Progenitor cell of endocrine pancreas (in vitro differentiated cells): ENCODE measurements at regions not wholly inside any gene's neighbourhood (a gene's known extent, or its start where the extent isn't known, plus 50 kb on each side); places are given as distances from the start of the nearest gene placed in this dataset.
"Not testable (repeated sequence)": the region's sequence is repeated elsewhere in the genome, so short reads cannot be mapped to it uniquely, and the experiment has no call there.

ENCODE experiments used
- DNase-seq: peaks from one replicate; pipeline ENCODE4 v3.0.0; 2021; ENCODE audit warnings: low spot score; ENCODE audit not compliant: unreplicated experiment
- H3K27ac Mint-ChIP-seq: 2 replicates; pipeline ENCODE4 v1.8.0; 2021; ENCODE audit warnings: mild to moderate bottlenecking, moderate library complexity, mixed read lengths
- H3K27me3 Mint-ChIP-seq: 2 replicates; pipeline ENCODE4 v1.8.0; 2021; ENCODE audit warnings: mixed read lengths
- H3K36me3 Mint-ChIP-seq: 2 replicates; pipeline ENCODE4 v1.8.0; 2022; ENCODE audit warnings: mixed read lengths; ENCODE audit not compliant: insufficient read depth
- H3K4me1 Mint-ChIP-seq: 2 replicates; pipeline ENCODE4 v1.8.0; 2021; ENCODE audit warnings: low read depth, mixed read lengths
- H3K4me3 Mint-ChIP-seq: 2 replicates; pipeline ENCODE4 v1.8.0; 2021; ENCODE audit warnings: low read depth, mild to moderate bottlenecking, moderate library complexity, mixed read lengths
- H3K9me3 Mint-ChIP-seq: 2 replicates; pipeline ENCODE4 v1.8.0; 2021; ENCODE audit warnings: low read depth, mixed read lengths
- TF ChIP-seq, protein P1 (sequence below): fragments of 200-600 bp; sonication (generic); IDR thresholded peaks from one replicate; pipeline ENCODE4 v1.5.0; 2021; ENCODE audit warnings: antibody characterized with exemption, mild to moderate bottlenecking; ENCODE audit not compliant: unreplicated experiment

GRCh38 chr2:49309461-49309860, 155.1 kb upstream of the FSHR start:
- no peaks in the 10 kb centered on the region for H3K36me3 Mint-ChIP-seq
- TF ChIP-seq, protein P1, sequence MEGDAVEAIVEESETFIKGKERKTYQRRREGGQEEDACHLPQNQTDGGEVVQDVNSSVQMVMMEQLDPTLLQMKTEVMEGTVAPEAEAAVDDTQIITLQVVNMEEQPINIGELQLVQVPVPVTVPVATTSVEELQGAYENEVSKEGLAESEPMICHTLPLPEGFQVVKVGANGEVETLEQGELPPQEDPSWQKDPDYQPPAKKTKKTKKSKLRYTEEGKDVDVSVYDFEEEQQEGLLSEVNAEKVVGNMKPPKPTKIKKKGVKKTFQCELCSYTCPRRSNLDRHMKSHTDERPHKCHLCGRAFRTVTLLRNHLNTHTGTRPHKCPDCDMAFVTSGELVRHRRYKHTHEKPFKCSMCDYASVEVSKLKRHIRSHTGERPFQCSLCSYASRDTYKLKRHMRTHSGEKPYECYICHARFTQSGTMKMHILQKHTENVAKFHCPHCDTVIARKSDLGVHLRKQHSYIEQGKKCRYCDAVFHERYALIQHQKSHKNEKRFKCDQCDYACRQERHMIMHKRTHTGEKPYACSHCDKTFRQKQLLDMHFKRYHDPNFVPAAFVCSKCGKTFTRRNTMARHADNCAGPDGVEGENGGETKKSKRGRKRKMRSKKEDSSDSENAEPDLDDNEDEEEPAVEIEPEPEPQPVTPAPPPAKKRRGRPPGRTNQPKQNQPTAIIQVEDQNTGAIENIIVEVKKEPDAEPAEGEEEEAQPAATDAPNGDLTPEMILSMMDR = no peak
- H3K4me3 Mint-ChIP-seq = no peak overlapping the region
- no peaks in the 10 kb centered on the region for H3K27me3 Mint-ChIP-seq
- H3K27ac Mint-ChIP-seq = no peak overlapping the region
- no peaks in the 10 kb centered on the region for H3K9me3 Mint-ChIP-seq
- H3K4me1 Mint-ChIP-seq = no peaks in the 10 kb centered on the region
- DNase-seq = no peak

GRCh38 chr2:49306925-49307324, 152.6 kb upstream of the FSHR start:
- TF ChIP-seq, protein P1 = no peak
- Mint-ChIP-seq H3K27me3 (no peaks in the 10 kb centered on the region), H3K4me3 (no peak overlapping the region), H3K9me3 (no peaks in the 10 kb centered on the region), H3K4me1 (no peaks in the 10 kb centered on the region), H3K27ac (no peak overlapping the region), H3K36me3 (no peaks in the 10 kb centered on the region)
- DNase-seq = no peak

DNA sequence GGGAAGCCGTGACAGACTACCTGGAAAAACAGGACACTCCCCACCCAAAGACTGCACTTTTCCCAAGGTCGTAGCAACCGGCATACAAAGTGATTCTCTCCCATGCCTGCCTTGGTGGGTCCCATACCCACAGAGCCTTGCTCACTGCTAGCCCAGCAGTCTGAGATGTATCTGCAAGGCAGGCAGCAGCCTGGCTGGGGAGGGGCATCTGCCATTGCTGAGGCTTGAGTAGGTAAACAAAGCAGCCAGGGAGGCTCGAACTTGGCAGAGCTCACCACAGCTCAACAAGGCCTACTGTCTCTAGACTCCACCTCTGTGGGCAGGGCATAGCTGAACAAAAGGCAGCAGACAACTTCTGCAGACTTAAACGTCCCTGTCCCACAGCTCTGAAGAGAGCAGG, 144.4 kb upstream of the FSHR start:
- not testable (repeated sequence) for H3K4me1 Mint-ChIP-seq, DNase-seq, H3K27ac Mint-ChIP-seq, H3K36me3 Mint-ChIP-seq, H3K4me3 Mint-ChIP-seq, H3K9me3 Mint-ChIP-seq, H3K27me3 Mint-ChIP-seq

- peaks cover 4% of the 10 kb centered on the region for H3K4me1 Mint-ChIP-seq
- H3K27me3 Mint-ChIP-seq = no peaks in the 10 kb centered on the region
- H3K27ac Mint-ChIP-seq = no peak overlapping the region
Measured at GRCh38 chr2:49298230-49298629, 143.9 kb upstream of the FSHR start.

DNA sequence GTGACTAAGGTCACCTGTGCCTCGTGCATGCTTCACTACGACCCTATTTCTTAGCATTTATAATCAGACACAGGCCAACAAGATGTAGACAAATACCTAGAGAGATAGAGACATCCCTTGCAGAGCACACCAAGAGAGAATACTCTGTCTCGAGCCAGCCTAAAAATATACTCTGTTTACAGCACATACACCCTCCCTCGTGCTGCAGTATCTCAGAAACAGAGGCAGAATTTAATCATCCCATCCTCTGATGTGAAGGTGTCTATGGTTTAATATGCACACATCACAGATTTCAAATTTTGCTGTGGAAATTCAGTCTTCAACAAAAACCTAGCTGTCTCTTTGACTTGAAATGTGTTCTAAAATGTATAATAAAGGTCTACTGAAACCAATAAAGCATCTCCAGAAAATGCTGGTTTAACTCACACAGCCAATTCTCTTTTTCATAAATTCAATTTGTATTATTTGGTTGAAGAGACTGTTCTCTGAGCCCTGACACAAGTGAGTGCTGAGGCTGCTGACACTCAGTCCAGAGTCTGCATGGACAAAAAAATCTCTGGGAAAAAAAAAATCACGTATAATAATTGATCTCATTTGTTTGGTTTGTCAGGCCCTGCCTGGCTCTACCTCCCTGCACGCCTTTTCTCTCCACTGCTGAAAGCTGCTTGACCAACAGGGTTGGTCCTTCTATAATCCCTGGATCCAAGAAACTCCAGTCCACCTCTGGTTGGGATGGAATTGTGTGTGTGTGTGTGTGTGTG, 142.0 kb upstream of the FSHR start:
- Mint-ChIP-seq H3K27ac (no peak overlapping the region), H3K4me3 (no peak overlapping the region), H3K9me3 (peaks cover 5% of the 10 kb centered on the region), H3K27me3 (no peaks in the 10 kb centered on the region), H3K36me3 (no peaks in the 10 kb centered on the region), H3K4me1 (peaks cover 4% of the 10 kb centered on the region)
- no peak for DNase-seq
- TF ChIP-seq, protein P1 = no peak

More at GRCh38 chr2:49298230-49298629, 143.9 kb upstream of the FSHR start:
- no peak for DNase-seq
- Mint-ChIP-seq H3K4me3 (no peak overlapping the region), H3K36me3 (no peaks in the 10 kb centered on the region), H3K9me3 (peaks cover 5% of the 10 kb centered on the region)
- TF ChIP-seq, protein P1 = no peak

GRCh38 chr2:49294225-49294624, 139.9 kb upstream of the FSHR start:
- TF ChIP-seq, protein P1 = no peak
- H3K9me3 Mint-ChIP-seq = no peaks in the 10 kb centered on the region
- no peaks in the 10 kb centered on the region for H3K4me1 Mint-ChIP-seq
- no peaks in the 10 kb centered on the region for H3K36me3 Mint-ChIP-seq
- no peak overlapping the region for H3K27ac Mint-ChIP-seq
- no peaks in the 10 kb centered on the region for H3K27me3 Mint-ChIP-seq
- no peak overlapping the region for H3K4me3 Mint-ChIP-seq
- DNase-seq = no peak
